Liver (tissue), 8 donors: ENCODE measurements at regions not wholly inside any gene's neighbourhood (a gene's known extent, or its start where the extent isn't known, plus 50 kb on each side); places are given as distances from the start of the nearest gene placed in this dataset.

Source experiments
- DNase-seq: peaks from one replicate; pipeline ENCODE4 v3.0.0-alpha.2; 2017; ENCODE audit warnings: low spot score
- H3K27ac ChIP-seq, 2 donors: one replicate each; pipeline ENCODE4 v1.7.0; 2013; ENCODE audit warnings: inconsistent platforms in 2 of 2, low read length in 2 of 2, control low read depth in 1 of 2, low read depth in 1 of 2, mild to moderate bottlenecking in 1 of 2
- H3K27me3 ChIP-seq, 4 donors: one replicate each; pipeline versions ENCODE4 v1.6.1 to v1.7.0; 2013; ENCODE audit warnings: low read length in 3 of 4, inconsistent platforms in 1 of 4, mild to moderate bottlenecking in 1 of 4, moderate library complexity in 1 of 4; ENCODE audit not compliant: control insufficient read depth in 4 of 4, insufficient read depth in 4 of 4
- H3K36me3 ChIP-seq, 4 donors: one replicate each; pipeline versions ENCODE4 v1.6.1 to v1.7.0; 2013; ENCODE audit warnings: low read length in 3 of 4, mild to moderate bottlenecking in 3 of 4, low read depth in 1 of 4, moderate library complexity in 1 of 4; ENCODE audit not compliant: control insufficient read depth in 4 of 4, insufficient read depth in 3 of 4
- H3K4me1 ChIP-seq, 4 donors: one replicate each; pipeline versions ENCODE4 v1.6.1 to v1.7.0; 2013; ENCODE audit warnings: low read length in 3 of 4, mild to moderate bottlenecking in 3 of 4, moderate library complexity in 1 of 4; ENCODE audit not compliant: control insufficient read depth in 4 of 4, insufficient read depth in 4 of 4
- H3K4me3 ChIP-seq, 3 donors: one replicate each; pipeline versions ENCODE4 v1.6.1 to v1.7.0; 2013; ENCODE audit warnings: low read length in 3 of 3, control low read depth in 1 of 3, low read depth in 1 of 3, mild to moderate bottlenecking in 1 of 3
- H3K9ac ChIP-seq, 2 donors: one replicate each; pipeline ENCODE4 v1.7.0; 2013; ENCODE audit warnings: low read length in 2 of 2, mild to moderate bottlenecking in 2 of 2, moderate library complexity in 2 of 2, control low read depth in 1 of 2, low read depth in 1 of 2
- H3K9me3 ChIP-seq, 4 donors: one replicate each; pipeline versions ENCODE4 v1.6.1 to v1.7.0; 2013; ENCODE audit warnings: low read length in 3 of 4; ENCODE audit not compliant: control insufficient read depth in 4 of 4
- FOXA1 ChIP-seq: IDR thresholded peaks from 2 replicates; pipeline ENCODE4 v1.6.1; 2016; ENCODE audit warnings: antibody characterized with exemption
- FOXA2 ChIP-seq: IDR thresholded peaks from 2 replicates; pipeline ENCODE4 v1.6.1; 2016; ENCODE audit warnings: antibody characterized with exemption
- GABPA ChIP-seq, 2 donors: IDR thresholded peaks in 1 of 2; conservative IDR thresholded peaks in 1 of 2; 2 replicates each; pipeline ENCODE4 v1.6.1; 2016; ENCODE audit warnings: antibody characterized with exemption in 2 of 2, mild to moderate bottlenecking in 1 of 2, moderate library complexity in 1 of 2
- HNF4A ChIP-seq, 2 donors: conservative IDR thresholded peaks; 2 replicates each; pipeline ENCODE4 v1.6.1; 2016; ENCODE audit warnings: antibody characterized with exemption in 2 of 2, mild to moderate bottlenecking in 2 of 2
- HNF4G ChIP-seq: IDR thresholded peaks from 2 replicates; pipeline ENCODE4 v1.6.1; 2016; ENCODE audit warnings: antibody characterized with exemption
- JUND ChIP-seq, 2 donors: IDR thresholded peaks; 2 replicates each; pipeline ENCODE4 v1.6.1; 2016; ENCODE audit warnings: antibody characterized with exemption in 2 of 2
- RAD21 ChIP-seq, 2 donors: IDR thresholded peaks; 2 replicates each; pipeline ENCODE4 v1.6.1; 2016; ENCODE audit warnings: antibody characterized with exemption in 2 of 2, mild to moderate bottlenecking in 2 of 2
- RXRA ChIP-seq, 2 donors: IDR thresholded peaks; 2 replicates each; pipeline ENCODE4 v1.6.1; 2017 to 2018; ENCODE audit warnings: antibody characterized with exemption in 2 of 2, mild to moderate bottlenecking in 1 of 2
- SP1 ChIP-seq: IDR thresholded peaks from 2 replicates; pipeline ENCODE4 v1.6.1; 2018; ENCODE audit warnings: antibody characterized with exemption, mild to moderate bottlenecking
- TAF1 ChIP-seq: conservative IDR thresholded peaks from 2 replicates; pipeline ENCODE4 v1.6.1; 2016; ENCODE audit warnings: antibody characterized with exemption, mild to moderate bottlenecking
- YY1 ChIP-seq: IDR thresholded peaks from 2 replicates; pipeline ENCODE4 v1.6.1; 2016; ENCODE audit warnings: antibody characterized with exemption, mild to moderate bottlenecking
- WGBS: extraction: QIAGEN DNeasy Blood & Tissue Kit; methylation state at CpG from one replicate; pipeline ENCODE4 v1.1.7; 2013; 5-methylcytosine and 5-hydroxymethylcytosine counted together
- TF ChIP-seq, protein P1 (sequence below): IDR thresholded peaks from 2 replicates; pipeline ENCODE4 v1.6.1; 2016; ENCODE audit warnings: antibody characterized with exemption
- TF ChIP-seq, protein P2 (sequence below): IDR thresholded peaks from 2 replicates; pipeline ENCODE4 v1.6.1; 2016; ENCODE audit warnings: antibody characterized with exemption
- TF ChIP-seq, protein P3 (sequence below): IDR thresholded peaks from 2 replicates; pipeline ENCODE4 v1.6.1; 2016; ENCODE audit warnings: antibody characterized with exemption
- TF ChIP-seq, protein P4 (sequence below): fragments of 150-350 bp; IDR thresholded peaks from 2 replicates; pipeline ENCODE4 v1.5.1; 2017; ENCODE audit warnings: improper control_type of control experiment, low read depth, low read length; ENCODE audit not compliant: missing input control
- donor health status: healthy.
- donor health status: healthy.
- donor health status: healthy.
- donor health status: healthy.
- donor health status: healthy.

DNA sequence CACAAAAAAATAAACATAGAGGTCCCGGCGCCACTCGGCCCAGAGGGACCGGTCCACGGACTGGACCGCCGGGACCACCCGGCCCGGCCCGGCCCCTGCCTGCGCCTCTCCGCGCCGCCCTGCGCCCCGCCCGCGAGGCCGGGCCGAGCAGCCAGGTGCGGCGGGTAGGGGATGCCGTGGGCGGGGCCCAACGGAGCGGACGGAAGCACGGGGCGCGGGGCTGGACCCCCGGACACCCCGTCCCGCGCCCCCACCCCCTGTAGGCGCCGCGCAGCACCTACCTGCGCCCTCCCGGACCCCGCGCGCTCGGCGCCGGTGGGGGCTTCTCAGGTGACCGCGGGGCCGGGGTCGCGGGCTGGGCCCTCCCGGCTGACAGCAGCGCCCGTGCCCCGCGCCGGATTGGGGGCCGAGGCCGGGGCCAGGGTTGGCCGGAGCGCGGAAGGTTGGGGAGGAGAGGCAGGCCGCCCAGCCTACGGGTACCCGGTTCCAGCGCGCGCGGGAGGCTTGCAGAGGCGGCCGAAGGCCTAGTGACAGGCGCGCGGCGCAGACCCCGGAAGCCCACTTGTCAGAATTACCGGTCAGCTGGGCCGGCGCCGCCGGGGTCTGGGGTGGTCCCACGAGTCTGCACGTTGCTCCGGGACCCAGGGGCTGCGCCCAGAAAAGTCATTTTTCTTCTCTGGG, 351.9 kb upstream of the CAMK1G start:
- H3K9me3 ChIP-seq = peaks cover 4 to 13% (median 5%) of the 10 kb centered on the region in 4 donors
- no peaks in the 10 kb centered on the region for H3K36me3 ChIP-seq
- WGBS = 21% methylated on average over 84 of the region's 84 CpGs
- no peak overlapping the region for H3K27ac ChIP-seq
- no peaks in the 10 kb centered on the region for H3K4me1 ChIP-seq
- TF ChIP-seq FOXA1 (no peak), TAF1 (no peak), HNF4G (no peak), RXRA (IDR thresholded peaks at IDR 0.05) (no peak), RAD21 (IDR thresholded peaks at IDR 0.05) (no peak), GABPA (IDR thresholded peaks at IDR 0.05 in 1 of 2, conservative IDR thresholded peaks at IDR 0.05 in 1 of 2) (no peak), FOXA2 (no peak), JUND (IDR thresholded peaks at IDR 0.05) (no peak), YY1 (no peak), HNF4A (conservative IDR thresholded peaks at IDR 0.05) (no peak), SP1 (no peak)
- TF ChIP-seq, protein P1, sequence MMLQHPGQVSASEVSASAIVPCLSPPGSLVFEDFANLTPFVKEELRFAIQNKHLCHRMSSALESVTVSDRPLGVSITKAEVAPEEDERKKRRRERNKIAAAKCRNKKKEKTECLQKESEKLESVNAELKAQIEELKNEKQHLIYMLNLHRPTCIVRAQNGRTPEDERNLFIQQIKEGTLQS = no peak
- TF ChIP-seq, protein P2, sequence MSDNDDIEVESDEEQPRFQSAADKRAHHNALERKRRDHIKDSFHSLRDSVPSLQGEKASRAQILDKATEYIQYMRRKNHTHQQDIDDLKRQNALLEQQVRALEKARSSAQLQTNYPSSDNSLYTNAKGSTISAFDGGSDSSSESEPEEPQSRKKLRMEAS = no peak
- TF ChIP-seq, protein P3, sequence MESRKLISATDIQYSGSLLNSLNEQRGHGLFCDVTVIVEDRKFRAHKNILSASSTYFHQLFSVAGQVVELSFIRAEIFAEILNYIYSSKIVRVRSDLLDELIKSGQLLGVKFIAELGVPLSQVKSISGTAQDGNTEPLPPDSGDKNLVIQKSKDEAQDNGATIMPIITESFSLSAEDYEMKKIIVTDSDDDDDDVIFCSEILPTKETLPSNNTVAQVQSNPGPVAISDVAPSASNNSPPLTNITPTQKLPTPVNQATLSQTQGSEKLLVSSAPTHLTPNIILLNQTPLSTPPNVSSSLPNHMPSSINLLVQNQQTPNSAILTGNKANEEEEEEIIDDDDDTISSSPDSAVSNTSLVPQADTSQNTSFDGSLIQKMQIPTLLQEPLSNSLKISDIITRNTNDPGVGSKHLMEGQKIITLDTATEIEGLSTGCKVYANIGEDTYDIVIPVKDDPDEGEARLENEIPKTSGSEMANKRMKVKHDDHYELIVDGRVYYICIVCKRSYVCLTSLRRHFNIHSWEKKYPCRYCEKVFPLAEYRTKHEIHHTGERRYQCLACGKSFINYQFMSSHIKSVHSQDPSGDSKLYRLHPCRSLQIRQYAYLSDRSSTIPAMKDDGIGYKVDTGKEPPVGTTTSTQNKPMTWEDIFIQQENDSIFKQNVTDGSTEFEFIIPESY = no peak
- TF ChIP-seq, protein P4, sequence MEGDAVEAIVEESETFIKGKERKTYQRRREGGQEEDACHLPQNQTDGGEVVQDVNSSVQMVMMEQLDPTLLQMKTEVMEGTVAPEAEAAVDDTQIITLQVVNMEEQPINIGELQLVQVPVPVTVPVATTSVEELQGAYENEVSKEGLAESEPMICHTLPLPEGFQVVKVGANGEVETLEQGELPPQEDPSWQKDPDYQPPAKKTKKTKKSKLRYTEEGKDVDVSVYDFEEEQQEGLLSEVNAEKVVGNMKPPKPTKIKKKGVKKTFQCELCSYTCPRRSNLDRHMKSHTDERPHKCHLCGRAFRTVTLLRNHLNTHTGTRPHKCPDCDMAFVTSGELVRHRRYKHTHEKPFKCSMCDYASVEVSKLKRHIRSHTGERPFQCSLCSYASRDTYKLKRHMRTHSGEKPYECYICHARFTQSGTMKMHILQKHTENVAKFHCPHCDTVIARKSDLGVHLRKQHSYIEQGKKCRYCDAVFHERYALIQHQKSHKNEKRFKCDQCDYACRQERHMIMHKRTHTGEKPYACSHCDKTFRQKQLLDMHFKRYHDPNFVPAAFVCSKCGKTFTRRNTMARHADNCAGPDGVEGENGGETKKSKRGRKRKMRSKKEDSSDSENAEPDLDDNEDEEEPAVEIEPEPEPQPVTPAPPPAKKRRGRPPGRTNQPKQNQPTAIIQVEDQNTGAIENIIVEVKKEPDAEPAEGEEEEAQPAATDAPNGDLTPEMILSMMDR = no peak
- no peak overlapping the region for H3K4me3 ChIP-seq
- peaks cover 0 to 5% (median 2%) of the 10 kb centered on the region in 4 donors for H3K27me3 ChIP-seq
- DNase-seq = no peak
- no peak overlapping the region for H3K9ac ChIP-seq

DNA sequence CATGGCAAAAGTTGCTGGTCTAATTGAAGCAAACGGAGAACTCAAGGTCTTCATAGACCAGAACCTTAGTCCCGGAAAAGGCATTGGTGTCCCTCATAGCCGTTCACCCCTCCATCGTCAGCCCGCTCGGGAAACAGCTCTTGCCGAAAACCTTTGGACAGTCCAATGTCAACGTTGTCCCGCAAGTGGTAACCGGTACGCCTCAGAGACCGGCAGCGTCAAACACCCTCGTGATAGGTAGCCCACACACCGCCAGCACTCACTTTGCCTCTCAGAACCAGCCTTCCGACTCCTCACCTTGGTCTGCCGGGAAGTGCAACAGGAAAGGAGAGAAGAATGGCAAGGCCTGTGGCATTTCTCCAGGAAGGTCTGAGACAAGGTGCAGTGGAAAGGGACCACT, 351.3 kb upstream of the CAMK1G start:
- Histone ChIP-seq H3K9ac (no peak overlapping the region), H3K4me3 (no peak overlapping the region), H3K9me3 (peaks cover 4 to 13% (median 5%) of the 10 kb centered on the region in 4 donors), H3K4me1 (no peaks in the 10 kb centered on the region), H3K36me3 (no peaks in the 10 kb centered on the region), H3K27ac (no peak overlapping the region), H3K27me3 (peaks cover 0 to 5% (median 2%) of the 10 kb centered on the region in 4 donors)
- WGBS = 92% methylated on average over 17 of the region's 17 CpGs
- no peak for DNase-seq
- TF ChIP-seq JUND (IDR thresholded peaks at IDR 0.05) (no peak), RXRA (IDR thresholded peaks at IDR 0.05) (no peak), GABPA (IDR thresholded peaks at IDR 0.05 in 1 of 2, conservative IDR thresholded peaks at IDR 0.05 in 1 of 2) (no peak), HNF4A (conservative IDR thresholded peaks at IDR 0.05) (no peak), HNF4G (no peak)
- TF ChIP-seq, protein P4 = no peak
- TF ChIP-seq, protein P1 = no peak
